HG02943 (cell line): ENCODE measurements at regions not wholly inside any gene's neighbourhood (a gene's known extent, or its start where the extent isn't known, plus 50 kb on each side); places are given as distances from the start of the nearest gene placed in this dataset.

Experiments
- ATAC-seq: cut with Tn5 transposase; IDR thresholded peaks from one replicate; pipeline ENCODE4 v1.9.1; 2021; ENCODE audit warnings: mild to moderate bottlenecking, low read depth, moderate library complexity; ENCODE audit not compliant: unreplicated experiment

DNA sequence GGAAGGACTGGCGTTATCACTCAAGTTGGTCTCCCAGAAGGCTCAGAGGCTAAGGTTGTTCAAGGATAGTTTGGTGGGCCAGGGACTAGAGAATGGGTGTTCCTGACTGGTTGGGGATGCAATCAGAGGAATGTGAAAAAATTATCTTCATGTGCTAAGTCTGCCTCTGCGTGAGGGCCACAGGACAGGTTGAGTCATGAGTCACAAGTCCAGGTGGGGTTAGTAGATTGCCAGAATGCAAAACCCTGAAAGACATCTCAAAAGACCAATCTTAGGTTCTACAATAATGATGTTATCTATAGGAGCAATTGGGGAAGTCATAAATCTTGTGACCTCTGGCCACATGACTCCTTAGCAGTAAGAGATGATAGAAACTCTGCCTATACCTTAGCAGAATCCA lies 220.1 kb upstream of the EEA1 start:
- ATAC-seq = no peak

DNA sequence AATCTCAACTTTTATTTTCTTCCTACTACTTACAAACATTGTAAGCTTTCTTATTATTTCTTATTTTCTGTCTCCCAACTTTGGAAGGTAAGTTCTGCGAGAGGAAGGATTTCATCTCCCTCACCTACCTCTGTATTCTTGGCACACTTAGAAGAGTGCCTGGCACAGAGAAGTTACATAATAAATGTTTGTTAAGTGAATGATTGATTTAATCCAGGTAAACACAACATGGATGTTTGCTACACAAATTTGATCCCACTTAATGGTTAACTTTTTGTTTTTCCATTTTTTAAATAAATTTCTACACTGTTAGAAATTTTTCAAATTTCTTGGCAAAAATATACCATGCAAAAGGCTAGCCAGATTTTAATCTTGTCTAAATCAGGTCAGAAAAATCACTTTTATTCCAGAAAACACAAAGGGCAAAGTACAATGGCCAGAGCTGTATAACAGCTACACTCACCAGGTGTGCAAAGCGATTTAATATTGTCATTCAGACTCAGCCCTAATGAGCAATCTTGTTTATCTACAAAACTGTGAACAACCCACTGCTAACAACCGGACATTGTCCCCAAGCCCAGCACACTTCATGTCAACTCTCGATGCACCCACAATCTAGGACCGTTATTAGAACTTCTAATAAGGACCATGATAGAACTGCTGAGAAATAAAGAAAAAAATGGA lies 222.1 kb upstream of the EEA1 start:
- no peak for ATAC-seq

DNA sequence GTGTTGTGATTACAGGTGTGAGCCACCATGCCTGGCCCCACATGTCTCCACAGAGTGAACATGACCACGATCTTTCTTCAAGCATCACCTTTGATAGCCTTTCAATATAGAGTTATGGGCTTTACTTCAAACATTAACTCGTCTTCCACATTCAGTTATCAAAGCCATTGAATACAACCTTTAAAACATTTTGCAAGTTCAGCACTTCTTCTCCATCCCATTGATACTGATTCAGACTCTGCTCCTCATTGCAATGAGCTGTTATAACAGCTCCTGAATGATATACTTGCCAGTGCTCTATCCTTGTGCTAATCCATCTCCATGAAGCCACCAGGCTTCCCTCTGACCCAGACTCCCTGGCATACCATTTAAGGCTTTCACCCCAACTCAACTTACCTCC lies 223.5 kb upstream of the EEA1 start:
- no peak for ATAC-seq

DNA sequence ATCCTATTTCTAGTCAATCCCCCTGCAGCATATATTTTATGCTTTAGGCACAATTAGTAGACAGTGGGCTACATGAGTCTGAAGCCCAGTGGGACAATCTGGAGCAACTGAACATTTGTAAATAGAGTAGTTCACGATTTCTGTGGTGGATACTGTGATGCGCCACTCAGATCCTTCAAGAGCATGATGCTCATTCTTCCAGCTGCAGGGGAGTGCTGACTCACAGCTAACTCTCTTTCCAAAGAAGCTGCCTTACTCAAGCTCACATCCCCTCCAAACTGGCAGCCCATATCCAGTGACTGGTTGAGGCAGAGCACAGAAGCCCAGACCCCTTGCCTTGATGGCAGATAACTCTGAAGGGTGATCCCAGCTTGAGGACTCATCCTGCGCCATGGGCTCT lies 224.2 kb upstream of the EEA1 start:
- ATAC-seq = no peak

DNA sequence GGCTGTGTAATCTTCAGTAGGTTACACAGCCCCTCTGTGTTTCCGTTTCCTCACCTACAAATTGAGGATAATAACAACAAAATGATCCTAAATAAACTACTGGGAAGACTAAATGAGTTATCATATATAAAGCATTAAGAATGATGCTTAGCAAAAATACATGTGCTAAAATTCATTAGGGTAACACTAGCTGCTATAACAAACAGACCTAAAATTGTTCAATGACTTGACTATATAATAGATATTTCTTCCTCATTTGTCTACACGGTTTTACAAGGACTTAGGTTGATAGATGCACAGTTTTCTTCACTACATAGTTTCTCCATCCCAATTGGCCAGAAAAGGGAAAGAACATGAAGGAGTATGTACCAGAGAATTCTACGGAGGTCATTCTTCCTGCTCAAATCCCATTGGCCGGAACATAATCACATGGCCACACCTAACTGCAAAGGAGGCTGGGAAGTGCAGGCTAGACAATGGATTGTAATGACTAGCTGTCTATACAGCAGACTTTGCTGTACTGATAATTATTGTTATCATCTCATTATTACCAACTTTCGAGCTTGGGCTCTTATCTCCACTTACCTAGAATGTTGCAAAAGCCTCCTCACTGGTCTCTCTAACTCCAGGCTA lies 223.5 kb upstream of the NUDT4 start:
- no peak for ATAC-seq

DNA sequence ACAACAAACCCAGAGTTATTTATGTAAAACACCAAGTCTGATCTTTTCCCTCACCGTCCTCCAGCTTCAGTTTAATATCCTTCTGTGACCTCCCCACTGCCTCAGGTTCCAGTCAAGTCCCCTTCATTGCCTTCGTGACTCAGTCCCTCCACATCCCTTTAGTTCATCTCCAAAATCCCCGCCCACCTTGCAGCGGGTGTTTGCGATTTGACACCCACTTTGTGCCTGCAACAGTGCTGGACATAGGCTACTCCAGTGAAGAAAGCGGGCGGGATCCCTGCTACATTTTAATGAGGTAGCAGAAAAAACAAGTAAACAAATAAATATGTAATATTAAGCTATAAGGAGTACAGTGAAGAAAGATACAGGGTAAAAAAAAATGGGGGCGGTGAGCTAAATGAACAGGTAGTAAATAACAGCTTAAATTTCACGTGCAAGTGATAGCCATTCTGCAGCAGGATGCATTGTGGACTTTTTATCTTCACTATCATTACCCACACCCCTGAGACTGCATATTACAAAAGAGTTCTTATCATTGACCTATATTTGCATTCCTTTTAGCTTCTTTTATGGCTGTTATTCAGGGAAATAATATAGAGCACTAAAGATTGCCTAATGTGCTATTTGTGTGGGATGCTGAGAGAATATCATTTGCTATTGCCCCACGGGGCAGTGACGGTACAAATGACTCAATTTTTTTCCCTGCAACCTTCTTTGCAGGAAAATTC lies 222.8 kb upstream of the NUDT4 start:
- no peak for ATAC-seq

DNA sequence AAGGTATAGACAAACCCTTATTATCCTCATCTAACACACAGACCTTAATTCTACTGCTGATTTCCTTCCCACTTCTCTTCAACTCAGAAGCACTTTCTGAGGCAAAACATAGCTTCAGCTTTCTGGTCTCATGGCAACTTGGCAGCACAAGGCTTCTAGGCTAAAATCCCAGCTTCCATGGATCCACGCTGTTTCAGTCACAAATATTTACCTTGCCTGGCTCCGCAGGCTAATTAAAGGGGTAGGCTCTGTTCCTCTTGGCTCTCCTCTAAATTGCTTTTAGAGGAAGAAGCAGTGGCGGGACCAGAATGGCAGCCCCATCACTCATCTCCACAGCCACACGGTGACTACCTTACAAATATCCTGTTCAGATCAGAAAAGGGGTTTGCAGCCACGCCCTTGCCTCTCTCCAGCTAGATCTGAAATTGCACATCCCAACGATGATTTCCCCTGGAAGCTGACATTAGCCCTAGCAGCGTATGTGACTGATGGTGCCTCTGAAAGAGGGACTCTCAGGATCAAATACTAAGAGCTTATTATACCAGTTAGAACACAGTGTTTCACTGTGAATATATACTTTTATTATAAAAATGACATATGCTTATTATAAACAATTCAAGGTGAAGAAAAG lies 221.5 kb upstream of the NUDT4 start:
- no peak for ATAC-seq

DNA sequence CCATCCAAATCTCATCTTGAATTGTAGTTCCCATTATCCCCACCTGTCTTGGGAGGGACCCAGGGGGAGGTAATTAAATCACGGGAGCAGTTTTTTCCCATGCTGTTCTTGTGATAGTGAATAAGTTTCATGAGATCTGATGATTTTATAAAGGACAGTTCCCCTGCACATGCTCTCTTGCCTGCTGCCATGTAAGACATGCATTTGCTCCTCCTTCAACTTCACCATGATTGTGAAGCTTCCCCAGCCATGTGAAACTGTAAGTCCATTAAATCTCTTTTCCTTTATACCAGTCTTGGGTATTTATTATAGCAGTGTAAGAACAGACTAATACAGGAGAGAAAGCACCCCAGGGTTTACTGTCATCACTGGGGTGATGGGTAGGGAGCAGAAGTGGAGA lies 220.4 kb upstream of the NUDT4 start:
- no peak for ATAC-seq

DNA sequence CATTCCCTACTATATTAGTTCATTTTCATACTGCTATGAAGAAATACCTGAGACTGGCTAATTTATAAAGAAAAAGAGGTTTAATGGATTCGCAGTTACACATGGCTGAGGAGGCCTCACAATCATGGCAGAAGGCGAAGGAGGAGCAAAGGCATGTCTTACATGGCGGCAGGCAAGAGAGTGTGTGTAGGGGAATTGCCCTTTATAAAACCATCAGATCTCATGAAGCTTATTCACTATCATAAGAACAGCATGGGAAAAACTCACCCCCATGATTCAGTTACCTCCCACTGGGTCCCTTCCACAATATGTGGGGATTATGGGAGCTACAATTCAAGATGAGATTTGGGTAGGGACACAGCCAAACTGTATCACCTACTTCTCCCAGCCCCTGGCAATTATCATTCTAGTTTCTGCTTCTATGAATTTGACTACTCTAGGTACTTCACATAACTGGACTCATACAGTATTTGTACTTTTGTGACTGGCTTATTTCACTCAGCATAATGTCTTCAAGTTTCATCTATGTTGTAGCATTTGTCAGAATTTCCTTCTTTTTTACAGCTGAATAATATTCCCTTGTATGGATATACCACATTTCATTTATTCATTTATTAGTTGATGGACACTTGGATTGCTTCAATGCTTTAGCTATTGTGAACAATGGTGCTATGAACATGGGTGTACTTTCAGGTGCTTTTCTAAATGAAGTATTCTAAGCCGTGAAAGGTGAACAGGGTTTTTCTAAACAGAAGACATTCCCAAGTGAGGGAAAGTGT lies 219.5 kb upstream of the NUDT4 start:
- ATAC-seq = no peak

DNA sequence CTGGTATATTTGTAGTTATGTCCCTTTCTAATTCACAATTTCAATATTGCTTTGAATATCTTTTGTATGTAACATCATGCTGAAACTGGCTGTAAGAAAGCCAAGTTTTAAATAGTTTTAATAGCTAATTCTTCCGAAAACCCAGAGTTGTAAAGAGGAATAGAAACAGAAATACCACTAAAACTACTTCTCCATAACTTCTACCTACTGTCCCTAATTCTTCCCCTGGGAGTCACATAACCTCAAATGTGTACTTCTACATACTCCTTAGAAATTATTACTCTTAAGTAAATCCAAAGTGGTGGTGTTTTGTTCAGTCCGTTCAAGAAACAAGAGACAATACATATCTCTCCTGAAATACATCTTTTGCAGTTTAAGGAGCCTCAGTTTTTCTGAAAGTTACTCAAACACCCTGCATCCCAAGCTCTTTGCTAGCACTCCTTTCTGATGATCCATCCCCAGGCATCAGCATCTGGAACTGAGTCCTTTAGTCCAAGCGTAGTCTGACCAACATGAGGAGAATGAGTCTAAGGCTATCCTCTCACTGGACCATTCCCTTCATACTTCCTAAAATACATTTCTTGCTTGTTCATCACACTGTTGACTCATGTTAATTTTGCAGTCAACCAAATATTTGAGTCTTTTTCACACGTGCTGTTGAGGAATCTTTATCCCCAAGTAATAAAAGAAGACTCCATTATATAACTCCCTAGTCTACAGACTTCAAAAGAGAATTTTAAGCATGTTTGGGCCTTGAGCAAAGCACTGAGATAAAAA lies 214.3 kb upstream of the NUDT4 start:
- no peak for ATAC-seq

DNA sequence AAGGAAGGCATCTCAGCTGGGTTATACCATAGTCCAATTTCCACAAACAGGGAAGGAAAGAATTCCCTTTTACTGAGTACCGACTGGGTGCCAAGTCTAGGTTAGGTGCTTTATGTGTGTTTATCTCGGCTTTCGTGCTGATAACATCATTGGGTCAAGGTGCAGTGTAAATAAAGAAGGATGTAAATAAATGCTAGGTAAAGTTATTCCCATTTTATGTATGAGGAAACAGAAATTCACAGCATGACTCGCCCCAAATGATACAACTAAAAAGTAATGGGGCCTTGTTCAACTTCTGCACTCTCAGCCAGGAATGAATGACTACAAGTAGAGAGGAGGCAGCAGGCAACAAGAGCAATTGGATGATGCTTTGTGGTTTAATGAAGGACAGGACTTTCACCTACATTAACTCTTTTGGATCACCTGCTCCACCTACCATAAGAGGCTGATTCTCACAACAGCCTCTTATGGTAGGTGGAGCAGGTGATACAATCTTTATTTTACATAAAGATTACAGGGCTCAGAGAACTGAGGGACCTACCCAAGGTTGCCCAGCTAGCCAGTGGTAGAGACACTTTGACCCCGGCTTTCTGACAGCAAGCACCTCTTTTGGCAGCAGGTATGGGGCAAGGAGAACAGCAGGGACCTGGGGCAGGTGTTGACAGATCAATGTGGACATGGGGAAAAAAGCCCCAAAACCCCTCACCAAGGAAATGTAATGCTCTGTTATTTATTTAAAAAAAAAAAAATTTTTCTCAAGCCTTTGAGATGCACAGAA lies 213.4 kb upstream of the NUDT4 start:
- no peak for ATAC-seq

DNA sequence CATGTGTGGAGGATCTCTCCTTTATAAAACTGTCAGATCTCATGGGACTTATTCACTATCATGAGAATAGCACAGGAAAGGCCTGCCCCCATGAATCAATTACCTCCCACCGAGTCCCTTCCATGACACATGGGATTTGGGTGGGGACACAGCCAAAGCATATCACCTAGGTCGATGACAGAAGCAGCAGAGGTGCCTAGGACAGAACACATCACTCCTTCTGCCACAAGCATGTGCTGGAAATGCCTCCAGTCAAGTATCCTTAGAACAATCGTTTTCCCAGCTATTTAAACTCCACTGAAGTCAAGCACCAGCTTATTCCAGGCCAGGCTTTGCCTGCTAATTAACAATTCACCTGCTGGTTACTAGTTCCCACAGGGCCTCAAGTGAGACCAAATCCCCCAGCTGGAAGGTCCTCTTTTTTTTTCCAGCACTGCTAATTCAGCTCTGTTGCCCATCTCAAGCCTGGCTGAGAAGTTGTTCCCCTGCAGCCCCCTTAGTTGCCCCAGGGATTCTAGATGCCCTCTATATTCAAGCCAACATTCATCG lies 212.3 kb upstream of the NUDT4 start:
- no peak for ATAC-seq

DNA sequence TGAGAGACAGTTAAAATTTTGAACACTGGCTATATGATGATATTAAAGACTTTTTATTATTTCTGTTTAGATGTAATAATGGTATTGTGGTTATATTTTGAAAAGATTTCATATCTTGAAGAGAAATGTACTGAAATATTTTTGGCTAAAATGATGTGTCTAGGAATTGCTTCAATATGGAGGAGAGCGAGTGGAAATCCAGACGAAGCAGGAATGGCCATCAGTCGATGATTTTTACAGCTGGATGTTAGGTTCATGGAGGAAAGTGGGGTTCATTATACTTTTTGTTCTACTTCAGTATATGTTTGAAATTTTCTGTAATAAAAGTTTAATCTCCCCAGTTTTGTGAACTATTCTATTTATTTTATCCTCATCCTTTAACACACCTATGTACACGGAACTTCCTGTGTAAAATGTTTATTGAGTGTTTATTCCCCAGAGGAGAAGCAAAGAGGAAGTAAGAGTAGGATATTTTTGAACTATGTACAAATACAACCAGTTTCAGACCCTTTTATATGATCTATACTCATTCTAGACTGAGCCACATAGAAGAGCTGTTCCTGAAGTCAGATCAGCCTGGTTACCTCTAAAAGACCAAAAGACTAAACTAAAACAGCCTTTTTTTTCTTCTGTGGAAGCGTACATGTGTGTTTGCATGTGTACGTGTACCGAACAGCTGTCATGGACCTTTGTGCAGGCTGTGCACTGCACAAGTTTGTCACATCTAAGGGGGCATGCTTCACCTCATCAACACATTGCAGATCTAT lies 211.0 kb upstream of the NUDT4 start:
- peak; percentile 50 for ATAC-seq

DNA sequence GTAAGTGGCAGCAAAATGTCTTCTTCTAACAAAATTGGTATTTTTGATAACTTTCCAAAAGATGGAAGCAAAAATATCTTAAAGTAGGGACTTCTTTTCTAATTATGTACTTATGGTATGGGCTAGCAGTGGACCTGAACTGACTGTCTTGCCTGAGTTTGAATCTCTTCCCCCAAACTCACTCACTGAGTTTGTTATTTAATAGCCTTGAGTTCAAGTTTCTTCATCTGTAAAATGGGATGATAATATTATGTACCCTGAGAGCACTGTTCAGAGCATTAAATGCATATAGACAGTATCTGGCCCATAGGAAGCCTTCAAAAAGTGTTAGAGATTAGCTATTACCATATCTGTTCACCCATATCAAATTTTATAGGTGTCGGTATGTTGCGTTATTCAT lies 210.4 kb upstream of the NUDT4 start:
- ATAC-seq = peak; percentile 4

DNA sequence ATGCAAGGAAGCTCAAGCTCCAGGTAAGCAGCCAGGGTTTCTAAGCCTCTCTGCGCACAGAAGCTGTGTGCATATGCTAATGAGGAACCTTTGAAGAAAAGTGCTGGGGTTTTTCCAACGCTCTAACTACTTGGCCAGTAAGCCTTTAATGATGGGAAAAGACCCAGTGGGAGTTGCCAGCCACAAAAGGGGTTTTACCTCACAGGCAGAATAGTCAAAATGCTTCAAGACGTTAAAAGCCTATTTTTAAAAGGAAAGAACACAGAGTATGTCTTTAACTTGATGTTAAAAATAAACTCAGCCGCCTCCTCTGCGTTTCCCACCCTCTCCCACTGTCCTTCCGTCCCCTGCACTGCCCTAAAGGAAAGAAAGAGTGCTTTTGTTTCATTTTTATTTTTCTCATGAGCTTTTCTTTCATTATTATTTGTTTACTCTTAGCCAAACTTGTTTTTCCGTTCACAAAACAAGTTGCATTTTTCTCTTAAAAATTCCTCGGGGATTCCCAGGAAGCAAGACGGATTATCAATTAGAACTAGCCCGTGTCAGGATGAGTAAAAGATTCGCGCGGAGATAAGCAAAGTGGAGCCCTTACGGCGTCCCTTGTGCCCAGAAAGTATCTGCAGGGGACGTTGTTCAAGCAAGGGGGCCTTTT lies 209.8 kb upstream of the NUDT4 start:
- ATAC-seq = peak; percentile 55

DNA sequence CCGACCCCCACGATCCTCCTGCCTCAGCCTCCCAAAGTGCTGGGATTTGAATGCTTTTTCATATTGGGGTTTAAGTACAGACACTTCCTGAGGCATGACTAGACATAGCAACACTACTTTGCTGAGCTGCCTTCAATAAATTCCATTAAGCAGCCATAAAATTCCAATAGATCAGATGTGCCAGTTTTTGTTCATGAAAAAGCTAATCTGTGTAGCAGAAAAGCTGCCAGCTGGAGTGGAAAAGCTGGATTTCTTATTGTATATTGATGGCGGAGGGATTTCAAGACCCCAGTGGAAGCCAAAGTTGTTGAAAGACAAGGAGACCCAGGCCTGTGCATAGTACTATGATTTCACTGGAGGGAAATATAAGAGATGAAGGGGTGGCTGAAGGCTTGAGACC lies 209.0 kb upstream of the NUDT4 start:
- no peak for ATAC-seq

DNA sequence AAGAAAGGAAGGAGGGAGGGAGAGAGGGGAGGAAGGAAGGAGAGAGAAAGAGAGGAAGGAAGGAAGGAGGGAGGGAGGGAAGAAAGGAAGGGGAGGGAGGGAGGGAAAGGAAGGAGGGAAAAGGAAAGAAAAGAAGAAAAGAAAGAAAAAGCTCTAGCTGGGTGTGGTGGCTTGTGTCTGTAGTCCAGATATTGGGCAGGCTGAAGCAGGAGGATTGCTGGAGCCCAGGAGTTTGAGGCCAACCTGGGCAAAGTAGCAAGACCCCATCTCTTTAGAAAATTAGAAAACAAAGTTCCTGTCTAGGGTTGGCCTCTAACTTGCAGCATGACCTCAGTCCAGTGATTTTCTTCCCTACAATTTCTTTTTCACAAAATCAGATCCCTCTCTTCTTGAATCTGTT lies 208.2 kb upstream of the NUDT4 start:
- no peak for ATAC-seq

DNA sequence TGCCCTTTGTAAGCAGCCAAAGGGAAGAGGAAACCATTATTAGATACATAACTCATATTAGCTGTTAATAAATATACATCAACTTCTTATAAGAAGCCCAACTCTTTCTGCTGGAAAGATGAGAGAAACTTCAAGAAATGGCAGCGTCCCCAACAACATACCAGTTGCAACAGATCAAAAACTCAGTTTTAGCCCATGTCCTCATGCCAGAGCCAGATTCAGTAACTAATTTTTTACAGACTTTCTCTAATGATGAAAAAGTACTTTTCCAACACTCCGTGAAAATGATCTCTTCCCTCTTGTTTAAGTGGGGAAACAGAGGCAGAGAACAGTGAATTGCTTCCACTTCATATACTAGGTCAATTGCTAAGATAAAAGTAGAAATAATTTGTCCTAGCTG lies 206.8 kb upstream of the NUDT4 start:
- no peak for ATAC-seq
